Tibial nerve (tissue), 4 donors: ENCODE measurements at regions not wholly inside any gene's neighbourhood (a gene's known extent, or its start where the extent isn't known, plus 50 kb on each side); places are given as distances from the start of the nearest gene placed in this dataset.

Source experiments
- CTCF ChIP-seq, 5 experiments: fragments of 200-600 bp in 3 of 5; fragments of 450-650 bp in 2 of 5; sonication (generic) in 3 of 5; IDR thresholded peaks; one replicate each; pipeline ENCODE4 v1.5.1; 2016 to 2019; ENCODE audit warnings: antibody characterized with exemption in 5 of 5, mild to moderate bottlenecking in 3 of 5, moderate library complexity in 2 of 5
- EP300 ChIP-seq, 2 donors: sonication (generic); formaldehyde crosslinking; IDR thresholded peaks; one replicate each; pipeline ENCODE4 v1.6.1; 2017; ENCODE audit warnings: antibody characterized with exemption in 2 of 2, mild to moderate bottlenecking in 1 of 2
- POLR2A ChIP-seq, 2 donors: fragments of 450-650 bp; IDR thresholded peaks; one replicate each; pipeline ENCODE4 v1.6.1; 2017; ENCODE audit warnings: antibody characterized with exemption in 2 of 2, mild to moderate bottlenecking in 2 of 2, moderate library complexity in 2 of 2

DNA sequence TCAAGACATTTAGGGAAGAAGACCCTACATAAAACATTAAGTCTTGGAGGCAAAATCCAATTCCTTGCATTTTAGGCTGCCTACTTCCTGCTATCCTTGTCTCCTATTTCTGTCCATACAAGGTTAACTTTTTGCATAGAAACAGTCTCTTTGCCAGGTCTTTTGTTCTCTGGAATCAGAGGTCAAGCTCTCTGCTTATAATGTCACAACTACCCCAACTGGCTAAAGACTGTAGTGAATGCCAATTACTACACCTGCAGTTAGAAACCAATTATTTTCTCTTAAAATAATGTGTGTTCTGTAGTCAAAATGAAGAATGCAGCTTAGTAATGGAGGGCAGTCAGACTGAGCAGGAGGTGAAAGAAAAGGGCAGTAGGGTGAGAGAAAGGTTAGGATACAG, 856.2 kb downstream of the TUSC7 start:
- no peak for TF ChIP-seq CTCF (IDR thresholded peaks at IDR 0.05)
- TF ChIP-seq POLR2A (IDR thresholded peaks at IDR 0.05): no peak
- no peak for TF ChIP-seq EP300 (IDR thresholded peaks at IDR 0.05)
